Adrenal gland (tissue), 5 donors: ENCODE measurements at regions not wholly inside any gene's neighbourhood (a gene's known extent, or its start where the extent isn't known, plus 50 kb on each side); places are given as distances from the start of the nearest gene placed in this dataset.

ENCODE experiments used
- POLR2A ChIP-seq, 2 donors: fragments of 450-650 bp; IDR thresholded peaks; one replicate each; pipeline ENCODE4 v1.6.1; 2017; ENCODE audit warnings: antibody characterized with exemption in 2 of 2, mild to moderate bottlenecking in 2 of 2, moderate library complexity in 1 of 2
- TF ChIP-seq, protein P1 (sequence below), 6 experiments: fragments of 450-650 bp in 4 of 6; fragments of 200-600 bp in 2 of 6; sonication (generic) in 1 of 6; IDR thresholded peaks; 1 replicate in 5 of 6; 2 replicates in 1 of 6; pipeline versions ENCODE4 v1.5.1 to v1.8.0; 2016 to 2021; ENCODE audit warnings: antibody characterized with exemption in 6 of 6, mild to moderate bottlenecking in 2 of 6, moderate library complexity in 1 of 6
- donor health status: DM: no; HTN: no; CAD: no.

DNA sequence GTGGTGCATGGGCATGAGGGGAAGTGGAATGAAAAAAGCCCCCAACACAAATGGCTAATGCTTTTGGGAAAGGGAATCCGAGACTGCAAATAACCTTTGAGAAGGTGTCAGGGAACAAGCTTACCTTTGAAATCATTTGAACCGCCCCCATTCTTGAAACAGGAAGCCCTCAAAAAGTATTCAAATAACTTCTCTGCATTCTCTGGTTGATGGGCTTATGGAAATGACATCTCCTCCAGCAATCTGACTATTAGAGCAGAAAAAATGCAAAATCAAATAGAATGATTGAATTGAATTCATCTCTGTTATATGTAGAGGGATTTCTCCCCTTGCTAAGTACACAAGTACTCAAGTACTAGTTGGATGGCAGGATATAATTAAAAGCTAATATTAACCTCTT, 409.9 kb downstream of the TMEM135 start:
- TF ChIP-seq, protein P1, sequence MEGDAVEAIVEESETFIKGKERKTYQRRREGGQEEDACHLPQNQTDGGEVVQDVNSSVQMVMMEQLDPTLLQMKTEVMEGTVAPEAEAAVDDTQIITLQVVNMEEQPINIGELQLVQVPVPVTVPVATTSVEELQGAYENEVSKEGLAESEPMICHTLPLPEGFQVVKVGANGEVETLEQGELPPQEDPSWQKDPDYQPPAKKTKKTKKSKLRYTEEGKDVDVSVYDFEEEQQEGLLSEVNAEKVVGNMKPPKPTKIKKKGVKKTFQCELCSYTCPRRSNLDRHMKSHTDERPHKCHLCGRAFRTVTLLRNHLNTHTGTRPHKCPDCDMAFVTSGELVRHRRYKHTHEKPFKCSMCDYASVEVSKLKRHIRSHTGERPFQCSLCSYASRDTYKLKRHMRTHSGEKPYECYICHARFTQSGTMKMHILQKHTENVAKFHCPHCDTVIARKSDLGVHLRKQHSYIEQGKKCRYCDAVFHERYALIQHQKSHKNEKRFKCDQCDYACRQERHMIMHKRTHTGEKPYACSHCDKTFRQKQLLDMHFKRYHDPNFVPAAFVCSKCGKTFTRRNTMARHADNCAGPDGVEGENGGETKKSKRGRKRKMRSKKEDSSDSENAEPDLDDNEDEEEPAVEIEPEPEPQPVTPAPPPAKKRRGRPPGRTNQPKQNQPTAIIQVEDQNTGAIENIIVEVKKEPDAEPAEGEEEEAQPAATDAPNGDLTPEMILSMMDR (IDR thresholded peaks at IDR 0.05): no peak
- TF ChIP-seq POLR2A (IDR thresholded peaks at IDR 0.05): no peak
